ENCODE measurements at regions not wholly inside any gene's neighbourhood (a gene's known extent, or its start where the extent isn't known, plus 50 kb on each side); places are given as distances from the start of the nearest gene placed in this dataset.

- DNase-seq, result no peak
- no CpG with 5 or more reads among the region's 1 CpG for WGBS (ENCODE audit: insufficient coverage)
- Histone ChIP-seq H3K36me3 (ENCODE audit: control insufficient read depth in 4 of 4, insufficient read depth in 4 of 4, low read length in 3 of 4) (no peaks in the 10 kb centered on the region), H3K9me3 (ENCODE audit: control extremely low read depth in 1 of 5, control insufficient read depth in 4 of 5, insufficient read depth in 2 of 5, low read depth in 1 of 5, low read length in 4 of 5) (no peaks in the 10 kb centered on the region), H3K4me1 (ENCODE audit: control extremely low read depth in 1 of 4, control insufficient read depth in 4 of 4, insufficient read depth in 4 of 4, low read length in 3 of 4) (peaks cover 0 to 2% (median 0%) of the 10 kb centered on the region in 4 experiments), H3K4me3 (ENCODE audit: control insufficient read depth in 1 of 7, extremely low read depth in 1 of 7, insufficient read depth in 4 of 7, low read depth in 2 of 7, low read length in 6 of 7) (no peak overlapping the region), H3K27ac (ENCODE audit: insufficient read depth in 1 of 2, low read depth in 1 of 2, low read length in 2 of 2, poor library complexity in 1 of 2, severe bottlenecking in 2 of 2) (no peak overlapping the region), H3K27me3 (replicated peaks in 2 of 5; ENCODE audit: control insufficient read depth in 4 of 5, insufficient read depth in 5 of 5, low read length in 4 of 5) (no peaks in the 10 kb centered on the region)
- ChIA-PET CTCF (no interaction called here), POLR2A (no interaction called here)
These were observed 181.1 kb upstream of the SPRY1 start for GRCh38 chr4:123215536-123215935.

GRCh38 chr4:123216543-123216942 lies 180.1 kb upstream of the SPRY1 start:
- H3K4me3 ChIP-seq (ENCODE audit: control insufficient read depth in 1 of 7, extremely low read depth in 1 of 7, insufficient read depth in 4 of 7, low read depth in 2 of 7, low read length in 6 of 7), result no peak overlapping the region
- no peaks in the 10 kb centered on the region for H3K36me3 ChIP-seq (ENCODE audit: control insufficient read depth in 4 of 4, insufficient read depth in 4 of 4, low read length in 3 of 4)
- no peaks in the 10 kb centered on the region for H3K9me3 ChIP-seq (ENCODE audit: control extremely low read depth in 1 of 5, control insufficient read depth in 4 of 5, insufficient read depth in 2 of 5, low read depth in 1 of 5, low read length in 4 of 5)
- no peaks in the 10 kb centered on the region for H3K27me3 ChIP-seq (replicated peaks in 2 of 5; ENCODE audit: control insufficient read depth in 4 of 5, insufficient read depth in 5 of 5, low read length in 4 of 5)
- POLR2A ChIA-PET, result no interaction called here
- CTCF ChIA-PET, result no interaction called here
- peaks cover 0 to 2% (median 0%) of the 10 kb centered on the region in 4 experiments for H3K4me1 ChIP-seq (ENCODE audit: control extremely low read depth in 1 of 4, control insufficient read depth in 4 of 4, insufficient read depth in 4 of 4, low read length in 3 of 4)
- H3K27ac ChIP-seq (ENCODE audit: insufficient read depth in 1 of 2, low read depth in 1 of 2, low read length in 2 of 2, poor library complexity in 1 of 2, severe bottlenecking in 2 of 2), result no peak overlapping the region
- DNase-seq, result no peak
- 67% methylated on average over 1 of the region's 1 CpG for WGBS (ENCODE audit: insufficient coverage)

GRCh38 chr4:123216946-123217345 lies 179.6 kb upstream of the SPRY1 start:
- CTCF ChIA-PET, result no interaction called here

GRCh38 chr4:123217664-123218063 lies 178.9 kb upstream of the SPRY1 start:
- no peaks in the 10 kb centered on the region for H3K9me3 ChIP-seq (ENCODE audit: control extremely low read depth in 1 of 5, control insufficient read depth in 4 of 5, insufficient read depth in 2 of 5, low read depth in 1 of 5, low read length in 4 of 5)
- no peaks in the 10 kb centered on the region for H3K36me3 ChIP-seq (ENCODE audit: control insufficient read depth in 4 of 4, insufficient read depth in 4 of 4, low read length in 3 of 4)
- CTCF ChIA-PET, result interaction anchor here (0.6 kb wide), 1 partner anchor 8 kb away, joined by 3 read pairs; no protein-coding TSS in a partner anchor
- POLR2A ChIA-PET, result no interaction called here
- H3K27ac ChIP-seq (ENCODE audit: insufficient read depth in 1 of 2, low read depth in 1 of 2, low read length in 2 of 2, poor library complexity in 1 of 2, severe bottlenecking in 2 of 2), result no peak overlapping the region
- H3K4me1 ChIP-seq (ENCODE audit: control extremely low read depth in 1 of 4, control insufficient read depth in 4 of 4, insufficient read depth in 4 of 4, low read length in 3 of 4), result peaks cover 0 to 2% (median 0%) of the 10 kb centered on the region in 4 experiments
- WGBS (ENCODE audit: insufficient coverage), result no CpG with 5 or more reads among the region's 2 CpGs
- DNase-seq, result no peak
- H3K27me3 ChIP-seq (replicated peaks in 2 of 5; ENCODE audit: control insufficient read depth in 4 of 5, insufficient read depth in 5 of 5, low read length in 4 of 5), result no peaks in the 10 kb centered on the region
- H3K4me3 ChIP-seq (ENCODE audit: control insufficient read depth in 1 of 7, extremely low read depth in 1 of 7, insufficient read depth in 4 of 7, low read depth in 2 of 7, low read length in 6 of 7), result no peak overlapping the region

More at GRCh38 chr4:123216946-123217345, 179.6 kb upstream of the SPRY1 start:
- H3K4me1 ChIP-seq (ENCODE audit: control extremely low read depth in 1 of 4, control insufficient read depth in 4 of 4, insufficient read depth in 4 of 4, low read length in 3 of 4), result peaks cover 0 to 2% (median 0%) of the 10 kb centered on the region in 4 experiments
- no peaks in the 10 kb centered on the region for H3K36me3 ChIP-seq (ENCODE audit: control insufficient read depth in 4 of 4, insufficient read depth in 4 of 4, low read length in 3 of 4)
- no peak overlapping the region for H3K4me3 ChIP-seq (ENCODE audit: control insufficient read depth in 1 of 7, extremely low read depth in 1 of 7, insufficient read depth in 4 of 7, low read depth in 2 of 7, low read length in 6 of 7)
- no peaks in the 10 kb centered on the region for H3K27me3 ChIP-seq (replicated peaks in 2 of 5; ENCODE audit: control insufficient read depth in 4 of 5, insufficient read depth in 5 of 5, low read length in 4 of 5)
- H3K9me3 ChIP-seq (ENCODE audit: control extremely low read depth in 1 of 5, control insufficient read depth in 4 of 5, insufficient read depth in 2 of 5, low read depth in 1 of 5, low read length in 4 of 5), result no peaks in the 10 kb centered on the region
- H3K27ac ChIP-seq (ENCODE audit: insufficient read depth in 1 of 2, low read depth in 1 of 2, low read length in 2 of 2, poor library complexity in 1 of 2, severe bottlenecking in 2 of 2), result no peak overlapping the region
- peak in 2 of 3 donors; percentile 14 to 31 for DNase-seq
- POLR2A ChIA-PET, result no interaction called here

- Histone ChIP-seq H3K36me3 (ENCODE audit: control insufficient read depth in 4 of 4, insufficient read depth in 4 of 4, low read length in 3 of 4) (peaks cover 0 to 2% (median 0%) of the 10 kb centered on the region in 4 experiments), H3K27me3 (replicated peaks in 2 of 5; ENCODE audit: control insufficient read depth in 4 of 5, insufficient read depth in 5 of 5, low read length in 4 of 5) (no peaks in the 10 kb centered on the region), H3K4me3 (ENCODE audit: control insufficient read depth in 1 of 7, extremely low read depth in 1 of 7, insufficient read depth in 4 of 7, low read depth in 2 of 7, low read length in 6 of 7) (no peak overlapping the region), H3K9me3 (ENCODE audit: control extremely low read depth in 1 of 5, control insufficient read depth in 4 of 5, insufficient read depth in 2 of 5, low read depth in 1 of 5, low read length in 4 of 5) (no peaks in the 10 kb centered on the region), H3K4me1 (ENCODE audit: control extremely low read depth in 1 of 4, control insufficient read depth in 4 of 4, insufficient read depth in 4 of 4, low read length in 3 of 4) (peaks cover 0 to 2% (median 0%) of the 10 kb centered on the region in 4 experiments), H3K27ac (ENCODE audit: insufficient read depth in 1 of 2, low read depth in 1 of 2, low read length in 2 of 2, poor library complexity in 1 of 2, severe bottlenecking in 2 of 2) (no peak overlapping the region)
- ChIA-PET POLR2A (no interaction called here), CTCF (interaction anchor here (1.3 kb wide), 1 partner anchor 91 kb away, joined by 3 read pairs; no protein-coding TSS in a partner anchor)
- no peak for DNase-seq
- WGBS (ENCODE audit: insufficient coverage), result 95% methylated on average over 4 of the region's 4 CpGs
These were observed 177.6 kb upstream of the SPRY1 start for GRCh38 chr4:123218981-123219380.

- Histone ChIP-seq H3K27me3 (replicated peaks in 2 of 5; ENCODE audit: control insufficient read depth in 4 of 5, insufficient read depth in 5 of 5, low read length in 4 of 5) (no peaks in the 10 kb centered on the region), H3K4me1 (ENCODE audit: control extremely low read depth in 1 of 4, control insufficient read depth in 4 of 4, insufficient read depth in 4 of 4, low read length in 3 of 4) (peaks cover 18 to 24% (median 21%) of the 10 kb centered on the region in 4 experiments), H3K9me3 (ENCODE audit: control extremely low read depth in 1 of 5, control insufficient read depth in 4 of 5, insufficient read depth in 2 of 5, low read depth in 1 of 5, low read length in 4 of 5) (no peaks in the 10 kb centered on the region), H3K27ac (ENCODE audit: insufficient read depth in 1 of 2, low read depth in 1 of 2, low read length in 2 of 2, poor library complexity in 1 of 2, severe bottlenecking in 2 of 2) (no peak overlapping the region), H3K4me3 (ENCODE audit: control insufficient read depth in 1 of 7, extremely low read depth in 1 of 7, insufficient read depth in 4 of 7, low read depth in 2 of 7, low read length in 6 of 7) (no peak overlapping the region), H3K36me3 (ENCODE audit: control insufficient read depth in 4 of 4, insufficient read depth in 4 of 4, low read length in 3 of 4) (no peaks in the 10 kb centered on the region)
- WGBS (ENCODE audit: insufficient coverage), result 100% methylated on average over 1 of the region's 1 CpG
- POLR2A ChIA-PET, result no interaction called here
- CTCF ChIA-PET, result no interaction called here
- DNase-seq, result no peak
These were observed 167.3 kb upstream of the SPRY1 start for GRCh38 chr4:123229286-123229685.

GRCh38 chr4:123230061-123230460 lies 166.5 kb upstream of the SPRY1 start:
- Histone ChIP-seq H3K4me3 (ENCODE audit: control insufficient read depth in 1 of 7, extremely low read depth in 1 of 7, insufficient read depth in 4 of 7, low read depth in 2 of 7, low read length in 6 of 7) (no peak overlapping the region), H3K27ac (ENCODE audit: insufficient read depth in 1 of 2, low read depth in 1 of 2, low read length in 2 of 2, poor library complexity in 1 of 2, severe bottlenecking in 2 of 2) (no peak overlapping the region), H3K4me1 (ENCODE audit: control extremely low read depth in 1 of 4, control insufficient read depth in 4 of 4, insufficient read depth in 4 of 4, low read length in 3 of 4) (peaks cover 18 to 24% (median 21%) of the 10 kb centered on the region in 4 experiments), H3K9me3 (ENCODE audit: control extremely low read depth in 1 of 5, control insufficient read depth in 4 of 5, insufficient read depth in 2 of 5, low read depth in 1 of 5, low read length in 4 of 5) (no peaks in the 10 kb centered on the region), H3K36me3 (ENCODE audit: control insufficient read depth in 4 of 4, insufficient read depth in 4 of 4, low read length in 3 of 4) (no peaks in the 10 kb centered on the region), H3K27me3 (replicated peaks in 2 of 5; ENCODE audit: control insufficient read depth in 4 of 5, insufficient read depth in 5 of 5, low read length in 4 of 5) (no peaks in the 10 kb centered on the region)
- DNase-seq, result no peak
- 100% methylated on average over 2 of the region's 2 CpGs for WGBS (ENCODE audit: insufficient coverage)
- ChIA-PET POLR2A (no interaction called here), CTCF (no interaction called here)

All from common myeloid progenitor, CD34-positive (primary cell).